Liver (tissue), 8 donors: ENCODE measurements at regions not wholly inside any gene's neighbourhood (a gene's known extent, or its start where the extent isn't known, plus 50 kb on each side); places are given as distances from the start of the nearest gene placed in this dataset.

Experiments
- DNase-seq: peaks from one replicate; pipeline ENCODE4 v3.0.0-alpha.2; 2017; ENCODE audit warnings: low spot score
- H3K27ac ChIP-seq, 2 donors: one replicate each; pipeline ENCODE4 v1.7.0; 2013; ENCODE audit warnings: inconsistent platforms in 2 of 2, low read length in 2 of 2, control low read depth in 1 of 2, low read depth in 1 of 2, mild to moderate bottlenecking in 1 of 2
- H3K27me3 ChIP-seq, 4 donors: one replicate each; pipeline versions ENCODE4 v1.6.1 to v1.7.0; 2013; ENCODE audit warnings: low read length in 3 of 4, inconsistent platforms in 1 of 4, mild to moderate bottlenecking in 1 of 4, moderate library complexity in 1 of 4; ENCODE audit not compliant: control insufficient read depth in 4 of 4, insufficient read depth in 4 of 4
- H3K36me3 ChIP-seq, 4 donors: one replicate each; pipeline versions ENCODE4 v1.6.1 to v1.7.0; 2013; ENCODE audit warnings: low read length in 3 of 4, mild to moderate bottlenecking in 3 of 4, low read depth in 1 of 4, moderate library complexity in 1 of 4; ENCODE audit not compliant: control insufficient read depth in 4 of 4, insufficient read depth in 3 of 4
- H3K4me1 ChIP-seq, 4 donors: one replicate each; pipeline versions ENCODE4 v1.6.1 to v1.7.0; 2013; ENCODE audit warnings: low read length in 3 of 4, mild to moderate bottlenecking in 3 of 4, moderate library complexity in 1 of 4; ENCODE audit not compliant: control insufficient read depth in 4 of 4, insufficient read depth in 4 of 4
- H3K4me3 ChIP-seq, 3 donors: one replicate each; pipeline versions ENCODE4 v1.6.1 to v1.7.0; 2013; ENCODE audit warnings: low read length in 3 of 3, control low read depth in 1 of 3, low read depth in 1 of 3, mild to moderate bottlenecking in 1 of 3
- H3K9ac ChIP-seq, 2 donors: one replicate each; pipeline ENCODE4 v1.7.0; 2013; ENCODE audit warnings: low read length in 2 of 2, mild to moderate bottlenecking in 2 of 2, moderate library complexity in 2 of 2, control low read depth in 1 of 2, low read depth in 1 of 2
- H3K9me3 ChIP-seq, 4 donors: one replicate each; pipeline versions ENCODE4 v1.6.1 to v1.7.0; 2013; ENCODE audit warnings: low read length in 3 of 4; ENCODE audit not compliant: control insufficient read depth in 4 of 4
- CTCF ChIP-seq: fragments of 150-350 bp; IDR thresholded peaks from 2 replicates; pipeline ENCODE4 v1.5.1; 2017; ENCODE audit warnings: improper control_type of control experiment, low read depth, low read length; ENCODE audit not compliant: missing input control
- EGR1 ChIP-seq, 2 donors: IDR thresholded peaks; 2 replicates each; pipeline ENCODE4 v1.6.1; 2016 to 2018; ENCODE audit warnings: antibody characterized with exemption in 2 of 2, low read depth in 2 of 2
- FOXA1 ChIP-seq: IDR thresholded peaks from 2 replicates; pipeline ENCODE4 v1.6.1; 2016; ENCODE audit warnings: antibody characterized with exemption
- HNF4G ChIP-seq: IDR thresholded peaks from 2 replicates; pipeline ENCODE4 v1.6.1; 2016; ENCODE audit warnings: antibody characterized with exemption
- NR2F2 ChIP-seq: IDR thresholded peaks from 2 replicates; pipeline ENCODE4 v1.6.1; 2016; ENCODE audit warnings: antibody characterized with exemption
- RXRA ChIP-seq, 2 donors: IDR thresholded peaks; 2 replicates each; pipeline ENCODE4 v1.6.1; 2017 to 2018; ENCODE audit warnings: antibody characterized with exemption in 2 of 2, mild to moderate bottlenecking in 1 of 2
- SP1 ChIP-seq: IDR thresholded peaks from 2 replicates; pipeline ENCODE4 v1.6.1; 2018; ENCODE audit warnings: antibody characterized with exemption, mild to moderate bottlenecking
- YY1 ChIP-seq: IDR thresholded peaks from 2 replicates; pipeline ENCODE4 v1.6.1; 2016; ENCODE audit warnings: antibody characterized with exemption, mild to moderate bottlenecking
- ZBTB33 ChIP-seq: IDR thresholded peaks from 2 replicates; pipeline ENCODE4 v1.6.1; 2016; ENCODE audit warnings: antibody characterized with exemption
- WGBS: extraction: QIAGEN DNeasy Blood & Tissue Kit; methylation state at CpG from one replicate; pipeline ENCODE4 v1.1.7; 2013; 5-methylcytosine and 5-hydroxymethylcytosine counted together
- TF ChIP-seq, protein P1 (sequence below): IDR thresholded peaks from 2 replicates; pipeline ENCODE4 v1.6.1; 2016; ENCODE audit warnings: antibody characterized with exemption
- TF ChIP-seq, protein P2 (sequence below): IDR thresholded peaks from 2 replicates; pipeline ENCODE4 v1.6.1; 2016; ENCODE audit warnings: antibody characterized with exemption, mild to moderate bottlenecking
- donor health status: healthy.
- donor health status: healthy.
- donor health status: healthy.
- donor health status: healthy.
- donor health status: healthy.

- TF ChIP-seq ZBTB33 (no peak), CTCF (no peak), YY1 (no peak), FOXA1 (no peak), EGR1 (IDR thresholded peaks at IDR 0.05; ENCODE audit: low read depth in 2 of 2) (no peak), NR2F2 (no peak), RXRA (IDR thresholded peaks at IDR 0.05) (no peak), SP1 (no peak), HNF4G (no peak)
- TF ChIP-seq, protein P1, sequence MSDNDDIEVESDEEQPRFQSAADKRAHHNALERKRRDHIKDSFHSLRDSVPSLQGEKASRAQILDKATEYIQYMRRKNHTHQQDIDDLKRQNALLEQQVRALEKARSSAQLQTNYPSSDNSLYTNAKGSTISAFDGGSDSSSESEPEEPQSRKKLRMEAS: no peak
- TF ChIP-seq, protein P2, sequence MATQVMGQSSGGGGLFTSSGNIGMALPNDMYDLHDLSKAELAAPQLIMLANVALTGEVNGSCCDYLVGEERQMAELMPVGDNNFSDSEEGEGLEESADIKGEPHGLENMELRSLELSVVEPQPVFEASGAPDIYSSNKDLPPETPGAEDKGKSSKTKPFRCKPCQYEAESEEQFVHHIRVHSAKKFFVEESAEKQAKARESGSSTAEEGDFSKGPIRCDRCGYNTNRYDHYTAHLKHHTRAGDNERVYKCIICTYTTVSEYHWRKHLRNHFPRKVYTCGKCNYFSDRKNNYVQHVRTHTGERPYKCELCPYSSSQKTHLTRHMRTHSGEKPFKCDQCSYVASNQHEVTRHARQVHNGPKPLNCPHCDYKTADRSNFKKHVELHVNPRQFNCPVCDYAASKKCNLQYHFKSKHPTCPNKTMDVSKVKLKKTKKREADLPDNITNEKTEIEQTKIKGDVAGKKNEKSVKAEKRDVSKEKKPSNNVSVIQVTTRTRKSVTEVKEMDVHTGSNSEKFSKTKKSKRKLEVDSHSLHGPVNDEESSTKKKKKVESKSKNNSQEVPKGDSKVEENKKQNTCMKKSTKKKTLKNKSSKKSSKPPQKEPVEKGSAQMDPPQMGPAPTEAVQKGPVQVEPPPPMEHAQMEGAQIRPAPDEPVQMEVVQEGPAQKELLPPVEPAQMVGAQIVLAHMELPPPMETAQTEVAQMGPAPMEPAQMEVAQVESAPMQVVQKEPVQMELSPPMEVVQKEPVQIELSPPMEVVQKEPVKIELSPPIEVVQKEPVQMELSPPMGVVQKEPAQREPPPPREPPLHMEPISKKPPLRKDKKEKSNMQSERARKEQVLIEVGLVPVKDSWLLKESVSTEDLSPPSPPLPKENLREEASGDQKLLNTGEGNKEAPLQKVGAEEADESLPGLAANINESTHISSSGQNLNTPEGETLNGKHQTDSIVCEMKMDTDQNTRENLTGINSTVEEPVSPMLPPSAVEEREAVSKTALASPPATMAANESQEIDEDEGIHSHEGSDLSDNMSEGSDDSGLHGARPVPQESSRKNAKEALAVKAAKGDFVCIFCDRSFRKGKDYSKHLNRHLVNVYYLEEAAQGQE: no peak
- Histone ChIP-seq H3K9ac (no peak overlapping the region), H3K4me1 (peaks cover 4 to 28% (median 15%) of the 10 kb centered on the region in 4 donors), H3K27me3 (no peaks in the 10 kb centered on the region), H3K36me3 (no peaks in the 10 kb centered on the region), H3K9me3 (no peaks in the 10 kb centered on the region), H3K27ac (no peak overlapping the region), H3K4me3 (no peak overlapping the region)
- WGBS: 49% methylated on average over 1 of the region's 1 CpG
- no peak for DNase-seq
Measured at GRCh38 chr4:112901962-112902411, 147.5 kb upstream of the ANK2 start.

- H3K9ac ChIP-seq: no peak overlapping the region
- TF ChIP-seq, protein P2: no peak
- no peak overlapping the region for H3K4me3 ChIP-seq
- DNase-seq: no peak
- WGBS: 94% methylated on average over 4 of the region's 4 CpGs
- H3K36me3 ChIP-seq: no peaks in the 10 kb centered on the region
- peaks cover 2 to 21% (median 12%) of the 10 kb centered on the region in 4 donors for H3K4me1 ChIP-seq
- no peak overlapping the region for H3K27ac ChIP-seq
- H3K9me3 ChIP-seq: no peaks in the 10 kb centered on the region
- H3K27me3 ChIP-seq: no peaks in the 10 kb centered on the region
Measured at GRCh38 chr4:112905728-112906127, 143.7 kb upstream of the ANK2 start.
